GM19043 (cell line): ENCODE measurements at regions not wholly inside any gene's neighbourhood (a gene's known extent, or its start where the extent isn't known, plus 50 kb on each side); places are given as distances from the start of the nearest gene placed in this dataset.

Experiments
- ATAC-seq: cut with Tn5 transposase; IDR thresholded peaks from one replicate; pipeline ENCODE4 v1.9.1; 2021; ENCODE audit warnings: low read depth; ENCODE audit not compliant: unreplicated experiment

DNA sequence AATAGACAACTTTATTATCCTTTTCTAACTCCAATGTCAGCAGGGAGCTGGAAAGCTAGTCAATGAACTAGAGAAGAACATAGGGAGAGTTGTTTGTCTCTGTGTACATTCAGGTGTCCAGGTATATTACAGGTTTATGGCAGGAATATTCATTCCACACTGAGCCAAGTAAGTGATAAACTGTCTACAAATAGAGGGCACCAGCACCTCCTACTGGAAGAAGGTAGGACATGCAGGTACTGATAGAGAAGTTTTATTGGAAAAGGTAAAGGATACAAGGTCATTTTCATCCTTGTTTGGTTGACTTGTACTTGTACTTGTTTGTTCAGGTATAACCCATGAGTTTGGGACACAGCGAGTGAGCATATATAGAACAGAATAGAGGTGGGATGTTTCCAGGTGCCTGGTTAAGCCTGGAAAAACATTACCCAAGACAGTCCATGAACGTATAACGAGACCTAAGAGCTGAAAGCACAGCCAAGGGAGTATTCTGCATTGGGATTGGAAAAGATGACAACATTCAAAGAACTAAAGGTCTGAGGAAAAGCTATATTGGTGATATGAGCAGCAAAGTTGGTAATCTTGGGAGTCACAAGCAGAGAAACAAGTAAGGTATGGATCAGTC is 61.4 kb upstream of the PPP1R3C start:
- no peak for ATAC-seq

DNA sequence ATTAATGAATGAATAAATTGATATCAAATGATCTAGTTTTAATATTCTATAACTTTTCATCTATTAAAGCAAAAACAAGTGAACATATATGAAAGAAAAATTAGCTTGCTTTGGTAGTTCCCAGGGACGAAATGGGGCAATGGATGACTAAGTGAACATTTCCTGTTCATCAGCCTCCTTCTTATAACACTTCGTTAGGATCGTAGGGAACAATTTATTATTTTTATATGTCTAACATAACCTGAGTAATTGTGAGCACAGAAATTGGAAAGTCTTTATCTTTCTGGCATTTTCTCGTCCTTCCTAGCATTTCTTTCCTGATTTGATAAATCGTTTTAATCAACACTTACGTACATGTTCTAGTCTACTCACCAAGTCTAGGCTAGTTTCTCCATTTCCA is 59.1 kb upstream of the PPP1R3C start:
- no peak for ATAC-seq

DNA sequence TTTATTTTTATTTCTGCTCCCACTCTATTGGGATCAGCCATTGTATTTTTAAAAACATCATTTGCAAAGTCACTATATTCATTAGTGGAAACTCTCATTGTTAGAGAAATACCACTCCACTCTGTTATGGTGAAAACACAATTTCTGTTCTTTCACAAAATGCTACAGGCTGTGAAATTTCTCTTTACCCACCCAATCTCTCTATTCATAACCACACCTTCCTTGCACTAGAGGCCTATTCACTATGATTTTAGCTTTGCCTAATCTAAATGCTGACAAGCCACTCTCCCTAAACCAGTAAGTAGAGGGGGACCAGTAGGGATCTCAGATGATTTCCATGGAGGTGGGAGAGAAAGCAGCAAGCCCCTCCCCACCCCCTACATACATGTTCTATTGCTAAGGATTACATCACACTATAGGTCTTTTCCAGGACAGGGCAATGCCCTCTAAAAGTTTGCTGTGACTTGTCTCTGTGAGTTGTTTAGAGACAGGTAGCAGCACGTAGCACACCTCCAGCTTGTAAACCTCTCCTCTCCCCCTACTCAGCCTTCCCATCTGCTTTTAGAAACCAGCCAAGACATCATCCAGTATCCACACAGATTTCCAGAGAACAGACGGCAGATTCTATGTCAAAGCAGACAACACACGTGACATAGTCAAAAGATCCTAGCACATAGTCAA is 58.3 kb upstream of the PPP1R3C start:
- ATAC-seq, result no peak

DNA sequence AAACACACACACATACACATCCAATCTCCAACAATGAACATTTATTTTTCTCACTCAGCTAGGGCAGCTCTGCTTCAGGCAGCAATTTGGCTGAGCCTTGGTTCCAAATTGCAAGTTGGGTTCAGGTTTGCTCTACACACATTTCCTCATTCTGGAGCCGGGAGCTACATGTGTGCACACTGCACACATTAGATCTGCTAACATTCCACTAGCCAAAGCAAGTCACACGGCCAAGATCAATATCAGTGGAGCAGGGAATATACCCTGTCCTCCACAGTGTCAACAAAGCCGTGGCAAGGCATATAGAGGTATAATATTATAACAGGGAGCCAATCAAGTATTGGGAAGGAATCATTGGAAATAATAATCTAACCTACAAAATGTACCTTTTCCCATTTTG is 57.5 kb upstream of the PPP1R3C start:
- no peak for ATAC-seq

DNA sequence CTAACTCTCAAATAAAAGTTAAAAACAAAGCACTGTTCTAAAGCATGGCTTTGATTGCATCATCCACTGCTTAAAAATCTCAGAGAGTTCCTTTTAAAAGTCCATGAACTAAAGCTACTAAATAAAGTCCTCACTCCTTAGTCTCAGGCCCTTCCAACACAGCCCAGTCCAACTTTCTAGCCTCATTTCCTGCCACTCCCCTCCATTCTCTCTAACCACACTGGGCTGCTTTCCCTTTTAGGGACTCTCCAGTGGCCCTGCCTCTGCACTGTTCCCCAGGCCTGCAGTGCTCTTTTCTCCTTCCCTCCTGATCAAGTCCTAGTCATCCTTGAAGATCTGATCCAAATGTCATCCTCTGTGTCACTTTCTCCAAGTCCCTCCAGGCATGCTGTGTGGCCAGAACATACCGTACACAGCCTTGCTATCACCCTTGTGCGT is 56.9 kb upstream of the PPP1R3C start:
- ATAC-seq, result no peak

DNA sequence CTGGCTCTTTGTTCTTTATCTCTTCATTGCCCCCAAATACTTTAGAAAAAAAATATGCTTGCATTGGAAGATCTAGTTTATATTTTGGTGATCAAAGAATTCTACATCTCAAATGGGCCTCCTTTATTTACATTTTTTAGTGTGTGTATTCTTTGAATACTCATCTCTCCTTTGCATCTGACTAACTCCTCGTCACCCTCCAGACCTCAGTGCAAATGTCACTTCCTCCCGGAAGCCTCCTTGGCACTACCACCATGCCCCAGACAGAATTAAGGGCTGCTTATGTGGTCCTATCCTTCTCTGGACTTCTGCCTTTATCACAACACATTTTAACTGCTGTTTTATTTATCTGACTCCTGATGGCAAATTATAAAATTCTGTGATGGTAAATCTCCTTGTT is 52.0 kb upstream of the PPP1R3C start:
- ATAC-seq, result no peak

DNA sequence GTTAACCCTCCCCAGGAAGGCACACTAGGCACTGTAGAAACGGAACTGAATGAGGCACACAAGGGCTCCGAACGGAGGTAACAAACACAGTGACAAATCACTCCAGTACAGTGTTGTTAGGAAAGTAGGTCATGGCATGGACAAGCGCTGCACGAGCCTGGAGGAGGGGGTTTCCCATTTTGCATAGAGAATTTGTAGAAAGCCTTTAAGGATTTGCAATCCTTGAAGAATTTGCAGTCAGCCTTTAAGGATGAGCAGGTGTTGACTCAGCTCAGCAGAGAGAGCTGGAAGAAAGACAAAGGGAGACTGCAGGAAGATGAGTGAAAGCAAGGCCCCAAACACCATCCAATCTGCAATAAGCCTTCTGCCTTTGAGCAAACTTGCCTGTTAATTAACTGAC is 51.1 kb upstream of the PPP1R3C start:
- ATAC-seq, result no peak

DNA sequence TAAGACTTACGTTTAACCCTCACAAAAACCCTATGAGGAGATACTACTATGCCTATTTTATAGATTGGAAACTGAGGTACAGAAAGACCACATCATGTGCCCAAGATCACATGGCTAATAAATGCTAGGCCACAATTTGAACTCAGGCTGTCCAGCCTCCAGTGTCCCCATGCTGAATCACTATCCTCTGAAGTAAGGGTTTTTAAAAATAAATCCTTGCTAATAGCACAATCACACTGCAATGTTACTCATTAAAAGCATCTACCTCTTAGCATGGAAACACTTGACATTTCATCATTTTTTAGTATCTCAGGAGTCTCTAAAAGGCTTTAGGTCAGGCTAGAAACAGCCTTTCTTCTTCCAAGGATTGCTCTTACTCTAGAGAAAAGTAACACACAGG is 50.0 kb upstream of the PPP1R3C start:
- ATAC-seq, result no peak
